Esophagus squamous epithelium (tissue), 5 donors: ENCODE measurements at regions not wholly inside any gene's neighbourhood (a gene's known extent, or its start where the extent isn't known, plus 50 kb on each side); places are given as distances from the start of the nearest gene placed in this dataset.

Source experiments
- DNase-seq: peaks from one replicate; lab custom pipeline; 2025; lab: John Stamatoyannopoulos, UW
- H3K27ac ChIP-seq, 4 donors: fragments of 200-600 bp; sonication (generic); one replicate each; pipeline ENCODE4 v1.5.1; 2016 to 2019; ENCODE audit warnings: mild to moderate bottlenecking in 1 of 4
- H3K27me3 ChIP-seq, 4 donors: fragments of 200-600 bp; sonication (generic); 1 replicate in 3 of 4; 2 replicates in 1 of 4; pipeline versions ENCODE4 v1.5.1 to v1.6.0; 2017 to 2021; ENCODE audit warnings: antibody characterized with exemption in 1 of 4
- H3K36me3 ChIP-seq, 3 donors: fragments of 200-600 bp; sonication (generic); one replicate each; pipeline ENCODE4 v1.5.1; 2016 to 2019
- H3K4me1 ChIP-seq, 3 donors: fragments of 200-600 bp; sonication (generic); one replicate each; pipeline ENCODE4 v1.5.1; 2017 to 2019
- H3K4me3 ChIP-seq, 4 donors: fragments of 200-600 bp; sonication (generic); 1 replicate in 3 of 4; 2 replicates in 1 of 4; pipeline ENCODE4 v1.5.1; 2016 to 2019; ENCODE audit warnings: mild to moderate bottlenecking in 2 of 4, moderate library complexity in 1 of 4
- H3K9me3 ChIP-seq, 3 donors: fragments of 200-600 bp; sonication (generic); one replicate each; pipeline ENCODE4 v1.5.1; 2016 to 2019
- POLR2A ChIP-seq, 4 donors: fragments of 450-650 bp; IDR thresholded peaks; one replicate each; pipeline ENCODE4 v1.6.1; 2017; ENCODE audit warnings: antibody characterized with exemption in 4 of 4, mild to moderate bottlenecking in 4 of 4, moderate library complexity in 3 of 4
- WGBS, 2 donors: methylation state at CpG; one replicate each; pipeline ENCODE4 v1.1.5; 2018; 5-methylcytosine and 5-hydroxymethylcytosine counted together
- intact Hi-C: fragments of 100-400 bp; cut with DNase I; formaldehyde crosslinking; loops from one replicate; pipeline ENCODE4 v1.15.0; 2022
- TF ChIP-seq, protein P1 (sequence below), 6 experiments: fragments of 450-650 bp in 4 of 6; fragments of 200-600 bp in 2 of 6; sonication (generic) in 2 of 6; IDR thresholded peaks; one replicate each; pipeline ENCODE4 v1.5.1; 2016 to 2019; ENCODE audit warnings: antibody characterized with exemption in 6 of 6, mild to moderate bottlenecking in 4 of 6, moderate library complexity in 4 of 6
- donor health status: DM: yes; HTN: yes; CAD: no.

DNA sequence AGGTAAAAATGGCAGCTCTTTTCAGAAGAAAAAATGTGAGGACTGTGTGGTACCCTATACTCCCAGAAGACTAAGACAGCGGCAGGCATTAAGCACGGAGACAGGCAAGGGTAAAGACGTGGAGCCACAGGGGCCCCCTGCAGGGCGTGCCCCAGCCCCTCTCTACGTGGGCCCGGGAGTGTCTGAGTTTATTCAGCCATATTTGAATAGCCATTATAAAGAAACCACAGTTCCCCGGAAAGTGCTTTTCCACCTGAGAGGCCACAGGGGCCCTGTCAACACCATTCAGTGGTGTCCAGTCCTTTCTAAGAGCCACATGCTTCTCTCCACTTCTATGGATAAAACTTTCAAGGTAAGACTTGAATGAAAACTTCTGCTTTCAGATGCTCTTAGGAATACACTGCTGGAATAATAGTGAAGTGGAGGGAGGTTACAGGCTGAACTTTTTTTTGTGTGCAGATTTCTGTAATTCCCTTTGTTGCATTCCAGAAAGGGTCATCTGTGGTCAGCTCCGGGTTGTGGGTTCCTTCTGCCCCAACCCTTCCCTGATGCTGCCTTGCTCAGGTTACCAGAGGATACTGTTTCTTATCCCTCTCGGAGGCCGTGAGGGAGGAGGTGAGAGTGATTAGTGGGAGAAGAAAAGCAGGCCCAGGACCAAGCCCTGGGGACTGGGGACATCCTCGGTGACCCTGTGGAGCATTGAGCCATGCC is 58.4 kb downstream of the SLC25A47 start:
- Histone ChIP-seq H3K27ac (no peak overlapping the region), H3K27me3 (no peaks in the 10 kb centered on the region), H3K9me3 (no peaks in the 10 kb centered on the region), H3K4me3 (no peak overlapping the region), H3K36me3 (peaks cover 0 to 28% (median 6%) of the 10 kb centered on the region in 3 donors), H3K4me1 (peaks cover 10 to 29% (median 12%) of the 10 kb centered on the region in 3 donors)
- TF ChIP-seq, protein P1, sequence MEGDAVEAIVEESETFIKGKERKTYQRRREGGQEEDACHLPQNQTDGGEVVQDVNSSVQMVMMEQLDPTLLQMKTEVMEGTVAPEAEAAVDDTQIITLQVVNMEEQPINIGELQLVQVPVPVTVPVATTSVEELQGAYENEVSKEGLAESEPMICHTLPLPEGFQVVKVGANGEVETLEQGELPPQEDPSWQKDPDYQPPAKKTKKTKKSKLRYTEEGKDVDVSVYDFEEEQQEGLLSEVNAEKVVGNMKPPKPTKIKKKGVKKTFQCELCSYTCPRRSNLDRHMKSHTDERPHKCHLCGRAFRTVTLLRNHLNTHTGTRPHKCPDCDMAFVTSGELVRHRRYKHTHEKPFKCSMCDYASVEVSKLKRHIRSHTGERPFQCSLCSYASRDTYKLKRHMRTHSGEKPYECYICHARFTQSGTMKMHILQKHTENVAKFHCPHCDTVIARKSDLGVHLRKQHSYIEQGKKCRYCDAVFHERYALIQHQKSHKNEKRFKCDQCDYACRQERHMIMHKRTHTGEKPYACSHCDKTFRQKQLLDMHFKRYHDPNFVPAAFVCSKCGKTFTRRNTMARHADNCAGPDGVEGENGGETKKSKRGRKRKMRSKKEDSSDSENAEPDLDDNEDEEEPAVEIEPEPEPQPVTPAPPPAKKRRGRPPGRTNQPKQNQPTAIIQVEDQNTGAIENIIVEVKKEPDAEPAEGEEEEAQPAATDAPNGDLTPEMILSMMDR (IDR thresholded peaks at IDR 0.05): no peak
- no peak for TF ChIP-seq POLR2A (IDR thresholded peaks at IDR 0.05)
- DNase-seq: no peak
- 79 to 82% methylated on average over 7 to 10 of the region's 11 CpGs for WGBS, 2 donors
- intact Hi-C loops: no loop called here

DNA sequence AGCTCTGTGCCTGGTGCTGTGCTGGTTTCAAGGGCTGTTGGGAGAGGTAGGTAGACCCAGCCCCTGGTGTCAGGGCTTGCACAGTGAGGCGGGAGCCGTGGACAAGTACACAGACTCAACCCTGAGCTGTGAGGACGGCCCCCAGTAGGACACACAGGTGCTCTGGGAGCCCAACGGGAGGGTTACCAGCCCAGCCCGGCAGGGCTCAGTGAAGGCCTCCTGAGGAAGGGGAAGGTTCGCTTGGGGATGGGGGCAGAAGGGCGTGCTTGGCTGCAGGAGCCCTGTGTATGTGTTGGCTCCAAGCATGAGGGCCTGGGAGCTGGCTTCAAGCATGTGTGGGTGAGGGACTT is 58.9 kb downstream of the SLC25A47 start:
- 83 to 93% methylated on average over 3 to 6 of the region's 7 CpGs for WGBS, 2 donors
- Histone ChIP-seq H3K4me1 (peaks cover 5 to 24% (median 7%) of the 10 kb centered on the region in 3 donors), H3K27me3 (no peaks in the 10 kb centered on the region), H3K4me3 (no peak overlapping the region), H3K27ac (no peak overlapping the region), H3K36me3 (peaks cover 0 to 28% (median 6%) of the 10 kb centered on the region in 3 donors), H3K9me3 (no peaks in the 10 kb centered on the region)
- no peak for DNase-seq
- no peak for TF ChIP-seq POLR2A (IDR thresholded peaks at IDR 0.05)
- TF ChIP-seq, protein P1 (IDR thresholded peaks at IDR 0.05): no peak
- intact Hi-C loops: no loop called here

DNA sequence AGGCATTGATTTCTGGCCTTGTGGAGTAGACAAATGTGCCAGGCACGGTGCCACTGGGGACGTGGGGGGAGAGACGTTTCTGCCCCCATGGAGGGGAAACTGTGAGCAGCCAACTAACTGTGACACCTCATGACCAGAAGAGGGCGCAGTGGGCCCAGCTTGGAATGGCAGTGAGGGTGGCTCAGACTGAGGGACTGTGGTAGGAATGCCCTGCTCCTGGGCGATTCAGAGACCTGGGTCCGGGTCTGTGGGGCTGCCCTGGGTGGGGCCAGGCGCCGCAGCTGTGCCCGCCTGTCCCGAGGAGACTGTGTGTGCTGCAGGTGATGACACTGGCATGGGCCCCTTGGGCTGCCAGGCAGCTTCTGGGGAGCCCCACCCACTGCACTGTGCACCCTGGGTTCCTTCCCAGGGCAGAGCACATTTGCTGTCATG is 60.6 kb downstream of the SLC25A47 start:
- Histone ChIP-seq H3K4me1 (peaks cover 0 to 17% (median 0%) of the 10 kb centered on the region in 3 donors), H3K9me3 (no peaks in the 10 kb centered on the region), H3K4me3 (no peak overlapping the region), H3K27me3 (no peaks in the 10 kb centered on the region), H3K27ac (no peak overlapping the region), H3K36me3 (peaks cover 0 to 28% (median 6%) of the 10 kb centered on the region in 3 donors)
- intact Hi-C loops: no loop called here
- no peak for TF ChIP-seq POLR2A (IDR thresholded peaks at IDR 0.05)
- TF ChIP-seq, protein P1 (IDR thresholded peaks at IDR 0.05): peak; percentile 48 to 87 (median 74)
- 21 to 100% methylated on average over 1 to 6 of the region's 10 CpGs for WGBS, 2 donors
- DNase-seq: no peak

DNA sequence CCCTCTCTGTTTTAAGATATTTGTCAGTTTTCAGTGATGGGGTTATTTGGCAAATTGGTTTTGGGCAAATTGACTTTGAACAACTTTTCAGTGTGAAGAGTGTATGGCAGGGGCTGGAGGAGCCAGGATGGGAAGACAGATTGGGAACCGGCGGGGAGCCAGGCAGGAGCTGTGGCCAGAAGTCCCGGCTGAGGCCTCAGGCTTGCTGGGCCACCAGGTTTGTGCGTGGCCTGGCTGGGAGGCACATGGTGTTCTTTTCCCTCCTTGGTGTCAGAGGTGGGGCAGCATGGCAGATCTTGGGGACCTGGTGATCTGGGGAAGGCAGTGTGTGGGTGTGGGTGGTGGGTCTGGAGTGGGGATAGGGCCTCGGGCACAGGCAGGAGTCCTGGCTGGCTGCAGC is 61.1 kb downstream of the SLC25A47 start:
- 65% methylated on average over 5 of the region's 5 CpGs; no CpG with 5 or more reads in 1 of the 2 donors for WGBS, 2 donors
- no peak overlapping the region for H3K27ac ChIP-seq

More for the DNA sequence above, 61.1 kb downstream of the SLC25A47 start:
- Histone ChIP-seq H3K27me3 (no peaks in the 10 kb centered on the region), H3K4me3 (no peak overlapping the region), H3K4me1 (peaks cover 0 to 22% (median 3%) of the 10 kb centered on the region in 3 donors), H3K36me3 (peaks cover 0 to 28% (median 6%) of the 10 kb centered on the region in 3 donors), H3K9me3 (no peaks in the 10 kb centered on the region)
- TF ChIP-seq POLR2A (IDR thresholded peaks at IDR 0.05): no peak
- TF ChIP-seq, protein P1 (IDR thresholded peaks at IDR 0.05): no peak
- DNase-seq: no peak
- intact Hi-C loops: no loop called here
